ENCODE measurements at regions not wholly inside any gene's neighbourhood (a gene's known extent, or its start where the extent isn't known, plus 50 kb on each side); places are given as distances from the start of the nearest gene placed in this dataset.

GRCh38 chr10:129078746-129079145 is 388.3 kb upstream of the MGMT start:
- no peaks in the 10 kb centered on the region; a peak in 1 of 4 replicates for H3K4me1 ChIP-seq (ENCODE audit: control insufficient read depth in 1 of 2, insufficient read depth in 2 of 2, low read depth in 1 of 2, low read length in 1 of 2)
- H3K36me3 ChIP-seq (replicated peaks in 1 of 2; ENCODE audit: control insufficient read depth in 1 of 2, insufficient read depth in 2 of 2, low read length in 1 of 2), result no peaks in the 10 kb centered on the region
- H3F3A ChIP-seq (replicated peaks; ENCODE audit: insufficient read depth), result no peaks in the 10 kb centered on the region
- ChIA-PET CTCF (interaction anchor here (0.6 kb wide), 1 partner anchor 209 kb away, joined by 3 read pairs; no protein-coding TSS in a partner anchor), POLR2A (no interaction called here)
- no peak for TF ChIP-seq CHD2 (IDR thresholded peaks at IDR 0.05; ENCODE audit: low read length, partially characterized antibody)
- no peak for TF ChIP-seq RXRA (IDR thresholded peaks at IDR 0.05; ENCODE audit: borderline replicate concordance, low read depth)
- no peak overlapping the region for H3K4me3 ChIP-seq (ENCODE audit: low read depth in 2 of 2, low read length in 1 of 2)
- no peaks in the 10 kb centered on the region for H3K27me3 ChIP-seq (ENCODE audit: insufficient read depth)
- WGBS (ENCODE audit: low lambda C conversion rate), result 15% methylated on average over 6 of the region's 7 CpGs
- H2AFZ ChIP-seq (ENCODE audit: low read depth), result no peak overlapping the region
- H3K9me2 ChIP-seq, result no peaks in the 10 kb centered on the region
- H3K27ac ChIP-seq (ENCODE audit: low read depth in 2 of 2, low read length in 1 of 2), result no peak overlapping the region
- H3K79me2 ChIP-seq (ENCODE audit: insufficient read depth), result no peaks in the 10 kb centered on the region
- no peak for DNase-seq
- H3K9me3 ChIP-seq, result no peaks in the 10 kb centered on the region
- no peak overlapping the region for H3K9ac ChIP-seq
- H3K4me2 ChIP-seq, result no peak overlapping the region
- no peaks in the 10 kb centered on the region for H4K20me1 ChIP-seq (ENCODE audit: insufficient read depth)

- Histone ChIP-seq H3K9me2 (no peaks in the 10 kb centered on the region), H3K27ac (ENCODE audit: low read depth in 2 of 2, low read length in 1 of 2) (no peak overlapping the region), H2AFZ (ENCODE audit: low read depth) (no peak overlapping the region), H3K27me3 (ENCODE audit: insufficient read depth) (no peaks in the 10 kb centered on the region), H3K36me3 (replicated peaks in 1 of 2; ENCODE audit: control insufficient read depth in 1 of 2, insufficient read depth in 2 of 2, low read length in 1 of 2) (no peaks in the 10 kb centered on the region), H3K4me1 (ENCODE audit: control insufficient read depth in 1 of 2, insufficient read depth in 2 of 2, low read depth in 1 of 2, low read length in 1 of 2) (no peaks in the 10 kb centered on the region; a peak in 1 of 4 replicates), H3K79me2 (ENCODE audit: insufficient read depth) (no peaks in the 10 kb centered on the region), H4K20me1 (ENCODE audit: insufficient read depth) (no peaks in the 10 kb centered on the region), H3K4me2 (no peak overlapping the region), H3F3A (replicated peaks; ENCODE audit: insufficient read depth) (no peaks in the 10 kb centered on the region), H3K9ac (no peak overlapping the region), H3K4me3 (ENCODE audit: low read depth in 2 of 2, low read length in 1 of 2) (no peak overlapping the region), H3K9me3 (no peaks in the 10 kb centered on the region)
- TF ChIP-seq USF2 (IDR thresholded peaks at IDR 0.05; ENCODE audit: borderline replicate concordance, low read depth, low read length) (no peak), CHD2 (IDR thresholded peaks at IDR 0.05; ENCODE audit: low read length, partially characterized antibody) (no peak), SIN3A (IDR thresholded peaks at IDR 0.05; ENCODE audit: borderline replicate concordance, low read depth, low read length) (no peak), SMC3 (IDR thresholded peaks at IDR 0.05; ENCODE audit: low read depth, low read length) (no peak), MAX (IDR thresholded peaks at IDR 0.05; ENCODE audit: low read depth) (no peak), USF1 (IDR thresholded peaks at IDR 0.05; ENCODE audit: borderline replicate concordance, low read depth) (no peak), TAF1 (IDR thresholded peaks at IDR 0.05; ENCODE audit: borderline replicate concordance, low read depth, low read length) (no peak)
- WGBS (ENCODE audit: low lambda C conversion rate), result 23% methylated on average over 2 of the region's 3 CpGs
- CTCF ChIA-PET, result interaction anchor here (1.1 kb wide), 1 partner anchor 914 kb away, joined by 3 read pairs; no protein-coding TSS in a partner anchor
- POLR2A ChIA-PET, result no interaction called here
- no peak for DNase-seq
These were observed 387.3 kb upstream of the MGMT start for GRCh38 chr10:129079705-129080104.

- Histone ChIP-seq H3K27me3 (ENCODE audit: insufficient read depth) (no peaks in the 10 kb centered on the region), H3F3A (replicated peaks; ENCODE audit: insufficient read depth) (no peaks in the 10 kb centered on the region), H3K9ac (no peak overlapping the region), H3K79me2 (ENCODE audit: insufficient read depth) (no peaks in the 10 kb centered on the region), H3K4me2 (no peak overlapping the region), H2AFZ (ENCODE audit: low read depth) (no peak overlapping the region), H4K20me1 (ENCODE audit: insufficient read depth) (no peaks in the 10 kb centered on the region), H3K27ac (ENCODE audit: low read depth in 2 of 2, low read length in 1 of 2) (no peak overlapping the region), H3K9me3 (no peaks in the 10 kb centered on the region), H3K4me1 (ENCODE audit: control insufficient read depth in 1 of 2, insufficient read depth in 2 of 2, low read depth in 1 of 2, low read length in 1 of 2) (no peaks in the 10 kb centered on the region), H3K4me3 (ENCODE audit: low read depth in 2 of 2, low read length in 1 of 2) (no peak overlapping the region), H3K36me3 (replicated peaks in 1 of 2; ENCODE audit: control insufficient read depth in 1 of 2, insufficient read depth in 2 of 2, low read length in 1 of 2) (no peaks in the 10 kb centered on the region), H3K9me2 (no peaks in the 10 kb centered on the region)
- ChIA-PET CTCF (no interaction called here), POLR2A (no interaction called here)
- WGBS (ENCODE audit: low lambda C conversion rate), result 10% methylated on average over 1 of the region's 1 CpG
- no peak for DNase-seq
- TF ChIP-seq TEAD4 (IDR thresholded peaks at IDR 0.05; ENCODE audit: borderline replicate concordance, insufficient read depth) (no peak), CHD2 (IDR thresholded peaks at IDR 0.05; ENCODE audit: low read length, partially characterized antibody) (no peak)
These were observed 381.2 kb upstream of the MGMT start for GRCh38 chr10:129085811-129086210.
